ENCODE measurements at regions not wholly inside any gene's neighbourhood (a gene's known extent, or its start where the extent isn't known, plus 50 kb on each side); places are given as distances from the start of the nearest gene placed in this dataset.

DNA sequence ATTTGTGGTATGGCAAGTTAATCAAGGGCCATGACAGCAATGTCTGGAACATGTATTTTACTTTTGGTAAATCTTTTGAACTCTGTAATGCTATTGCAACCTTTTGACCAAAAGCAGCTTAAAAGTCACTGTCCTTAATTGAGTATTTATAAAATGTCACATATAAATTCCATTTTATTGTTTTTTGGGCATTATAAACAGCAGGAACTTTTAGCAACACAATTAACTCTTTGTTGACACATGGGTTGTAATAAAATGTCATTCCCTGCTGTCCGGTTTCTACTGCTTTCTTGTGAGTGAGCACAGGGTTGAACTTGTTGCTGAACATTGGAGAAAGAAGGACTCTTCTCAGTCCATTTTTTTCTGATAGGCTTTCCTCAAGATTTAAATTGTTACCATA is 1923.1 kb downstream of the PCDH9 start:
- CTCF ChIA-PET = no interaction called here
- H3K9me3 ChIP-seq (replicated peaks; ENCODE audit: control insufficient read depth, insufficient read depth, low read length) = no peaks in the 10 kb centered on the region
- no peaks in the 10 kb centered on the region for H3K9me1 ChIP-seq (replicated peaks; ENCODE audit: control insufficient read depth, extremely low read depth, insufficient read depth, low read length)
- no peaks in the 10 kb centered on the region for H3K4me1 ChIP-seq (ENCODE audit: control insufficient read depth, extremely low read depth, insufficient read depth, low read length)
- H4K20me1 ChIP-seq (replicated peaks; ENCODE audit: control insufficient read depth, extremely low read depth, insufficient read depth, low read length) = no peaks in the 10 kb centered on the region
- no peak overlapping the region for H3K27ac ChIP-seq (ENCODE audit: insufficient read depth, low read depth, low read length)
- DNase-seq (ENCODE audit: low read depth, low spot score) (no peak), FAIRE-seq (no peak)
- H3K36me3 ChIP-seq (ENCODE audit: control insufficient read depth in 2 of 2, extremely low read depth in 1 of 2, insufficient read depth in 2 of 2, low read length in 2 of 2) = no peaks in the 10 kb centered on the region
- no peaks in the 10 kb centered on the region for H3K27me3 ChIP-seq (ENCODE audit: control insufficient read depth in 2 of 2, insufficient read depth in 2 of 2, low read length in 2 of 2)
- H3K79me2 ChIP-seq (ENCODE audit: control insufficient read depth, insufficient read depth, low read length) = no peaks in the 10 kb centered on the region
- POLR2A ChIA-PET = no interaction called here
- no peak overlapping the region for H3K4me2 ChIP-seq (ENCODE audit: insufficient read depth, low read length)
- H2AFZ ChIP-seq (ENCODE audit: low read depth, low read length) = no peak overlapping the region
- intact Hi-C loops (cut with micrococcal nuclease) (no loop called here), dilution Hi-C loops (cut with MboI; ENCODE audit: extremely low pct_ligation_motif_present, low sequenced_read_pairs) (no loop called here)
- no peak overlapping the region for H3K4me3 ChIP-seq (replicated peaks in 1 of 3; ENCODE audit: insufficient read depth in 1 of 3, low read depth in 1 of 3, low read length in 3 of 3)
- no TSS peak for BruUV-seq (replicated peaks)
- no peak for TF ChIP-seq POLR2AphosphoS5 (IDR thresholded peaks at IDR 0.05; ENCODE audit: insufficient read depth, low read depth, low read length)
- no peak for TF ChIP-seq GATA2 (IDR thresholded peaks at IDR 0.05; ENCODE audit: insufficient read depth, insufficient read length, low read depth, low read length)
- TF ChIP-seq, protein P1, sequence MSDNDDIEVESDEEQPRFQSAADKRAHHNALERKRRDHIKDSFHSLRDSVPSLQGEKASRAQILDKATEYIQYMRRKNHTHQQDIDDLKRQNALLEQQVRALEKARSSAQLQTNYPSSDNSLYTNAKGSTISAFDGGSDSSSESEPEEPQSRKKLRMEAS (IDR thresholded peaks at IDR 0.05; ENCODE audit: insufficient read depth, insufficient read length) = no peak
- no peak for TF ChIP-seq POLR2A (IDR thresholded peaks at IDR 0.05; ENCODE audit: low read depth, low read length)
- TF ChIP-seq EZH2 (IDR thresholded peaks at IDR 0.05; ENCODE audit: borderline replicate concordance, low read depth, low read length, severe bottlenecking) = no peak
- TF ChIP-seq MYC (IDR thresholded peaks at IDR 0.05; ENCODE audit: low read depth, low read length) = no peak
- no peak for TF ChIP-seq JUN (IDR thresholded peaks at IDR 0.05; ENCODE audit: borderline replicate concordance, insufficient read depth, insufficient read length, low read depth)
- TF ChIP-seq, protein P2, sequence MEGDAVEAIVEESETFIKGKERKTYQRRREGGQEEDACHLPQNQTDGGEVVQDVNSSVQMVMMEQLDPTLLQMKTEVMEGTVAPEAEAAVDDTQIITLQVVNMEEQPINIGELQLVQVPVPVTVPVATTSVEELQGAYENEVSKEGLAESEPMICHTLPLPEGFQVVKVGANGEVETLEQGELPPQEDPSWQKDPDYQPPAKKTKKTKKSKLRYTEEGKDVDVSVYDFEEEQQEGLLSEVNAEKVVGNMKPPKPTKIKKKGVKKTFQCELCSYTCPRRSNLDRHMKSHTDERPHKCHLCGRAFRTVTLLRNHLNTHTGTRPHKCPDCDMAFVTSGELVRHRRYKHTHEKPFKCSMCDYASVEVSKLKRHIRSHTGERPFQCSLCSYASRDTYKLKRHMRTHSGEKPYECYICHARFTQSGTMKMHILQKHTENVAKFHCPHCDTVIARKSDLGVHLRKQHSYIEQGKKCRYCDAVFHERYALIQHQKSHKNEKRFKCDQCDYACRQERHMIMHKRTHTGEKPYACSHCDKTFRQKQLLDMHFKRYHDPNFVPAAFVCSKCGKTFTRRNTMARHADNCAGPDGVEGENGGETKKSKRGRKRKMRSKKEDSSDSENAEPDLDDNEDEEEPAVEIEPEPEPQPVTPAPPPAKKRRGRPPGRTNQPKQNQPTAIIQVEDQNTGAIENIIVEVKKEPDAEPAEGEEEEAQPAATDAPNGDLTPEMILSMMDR (IDR thresholded peaks at IDR 0.05; ENCODE audit: extremely low read depth in 1 of 2, insufficient read depth in 1 of 2, low read depth in 1 of 2, low read length in 2 of 2) = no peak
- TF ChIP-seq FOS (IDR thresholded peaks at IDR 0.05; ENCODE audit: borderline replicate concordance, insufficient read depth, low read length) = no peak
- no peak overlapping the region for H3K9ac ChIP-seq (replicated peaks; ENCODE audit: extremely low read depth, insufficient read depth, low read length)

Measured in endothelial cell of umbilical vein (primary cell).